ENCODE measurements at regions not wholly inside any gene's neighbourhood (a gene's known extent, or its start where the extent isn't known, plus 50 kb on each side); places are given as distances from the start of the nearest gene placed in this dataset.

- WGBS, 3 donors: 85 to 94% (median 85%) methylated on average over 4 of the region's 4 CpGs
- TF ChIP-seq, protein P1, sequence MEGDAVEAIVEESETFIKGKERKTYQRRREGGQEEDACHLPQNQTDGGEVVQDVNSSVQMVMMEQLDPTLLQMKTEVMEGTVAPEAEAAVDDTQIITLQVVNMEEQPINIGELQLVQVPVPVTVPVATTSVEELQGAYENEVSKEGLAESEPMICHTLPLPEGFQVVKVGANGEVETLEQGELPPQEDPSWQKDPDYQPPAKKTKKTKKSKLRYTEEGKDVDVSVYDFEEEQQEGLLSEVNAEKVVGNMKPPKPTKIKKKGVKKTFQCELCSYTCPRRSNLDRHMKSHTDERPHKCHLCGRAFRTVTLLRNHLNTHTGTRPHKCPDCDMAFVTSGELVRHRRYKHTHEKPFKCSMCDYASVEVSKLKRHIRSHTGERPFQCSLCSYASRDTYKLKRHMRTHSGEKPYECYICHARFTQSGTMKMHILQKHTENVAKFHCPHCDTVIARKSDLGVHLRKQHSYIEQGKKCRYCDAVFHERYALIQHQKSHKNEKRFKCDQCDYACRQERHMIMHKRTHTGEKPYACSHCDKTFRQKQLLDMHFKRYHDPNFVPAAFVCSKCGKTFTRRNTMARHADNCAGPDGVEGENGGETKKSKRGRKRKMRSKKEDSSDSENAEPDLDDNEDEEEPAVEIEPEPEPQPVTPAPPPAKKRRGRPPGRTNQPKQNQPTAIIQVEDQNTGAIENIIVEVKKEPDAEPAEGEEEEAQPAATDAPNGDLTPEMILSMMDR (IDR thresholded peaks at IDR 0.05): no peak
- Histone ChIP-seq H3K27ac (no peak overlapping the region), H3K36me3 (ENCODE audit: insufficient read depth in 1 of 2, low read depth in 1 of 2) (no peaks in the 10 kb centered on the region), H3K9me3 (no peaks in the 10 kb centered on the region), H3K4me3 (no peak overlapping the region), H3K4me1 (no peaks in the 10 kb centered on the region), H3K27me3 (ENCODE audit: insufficient read depth in 3 of 3, low read length in 2 of 3) (no peaks in the 10 kb centered on the region)
- intact Hi-C loops (cut with DNase I): no loop called here
- DNase-seq: no peak
- ATAC-seq: no peak
Observed at GRCh38 chr2:145731467-145731866, 1211.5 kb upstream of the ZEB2 start.

DNA sequence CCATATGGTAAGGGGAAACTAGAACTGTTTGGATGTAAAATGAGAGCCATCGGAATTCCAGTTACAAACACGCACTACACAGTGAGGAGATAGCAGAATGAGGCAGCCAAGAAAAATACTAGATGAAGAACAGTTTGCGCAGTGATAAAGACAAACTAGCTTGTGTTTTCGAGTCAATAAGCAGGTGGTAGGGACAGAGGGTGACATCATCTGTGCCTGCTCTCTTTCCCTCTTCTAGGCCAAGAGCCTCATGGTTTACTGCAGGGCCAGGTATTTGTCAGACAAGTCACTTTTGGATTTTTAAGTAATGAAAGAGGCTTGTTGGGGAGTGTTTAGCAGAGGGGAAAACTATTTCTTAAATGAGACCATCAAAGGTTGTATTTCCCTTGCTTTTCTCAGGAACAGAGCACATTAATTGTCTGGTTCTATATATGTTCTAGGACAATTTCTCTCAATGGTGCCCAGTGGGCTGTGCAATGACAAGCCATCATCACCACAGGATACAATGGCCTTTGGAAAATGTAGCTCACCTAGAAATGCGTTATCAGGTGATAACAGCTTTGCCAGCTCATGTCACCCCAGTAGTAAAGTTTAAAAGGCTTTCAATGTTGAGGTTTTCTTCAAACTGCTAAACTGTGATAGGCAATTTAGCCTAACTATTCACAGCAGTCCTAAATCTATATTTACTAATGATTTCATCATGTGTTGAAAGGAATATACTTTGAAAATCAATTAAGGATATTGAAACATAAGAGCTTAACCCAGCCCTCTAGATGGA is 1210.3 kb upstream of the ZEB2 start:
- 83 to 89% (median 89%) methylated on average over 5 of the region's 5 CpGs for WGBS, 3 donors
- Histone ChIP-seq H3K36me3 (ENCODE audit: insufficient read depth in 1 of 2, low read depth in 1 of 2) (no peaks in the 10 kb centered on the region), H3K27ac (no peak overlapping the region), H3K4me3 (no peak overlapping the region), H3K9me3 (no peaks in the 10 kb centered on the region), H3K4me1 (no peaks in the 10 kb centered on the region), H3K27me3 (ENCODE audit: insufficient read depth in 3 of 3, low read length in 2 of 3) (no peaks in the 10 kb centered on the region)
- no peak for ATAC-seq
- TF ChIP-seq, protein P1 (IDR thresholded peaks at IDR 0.05): no peak
- intact Hi-C loops (cut with DNase I): no loop called here
- no peak for DNase-seq

DNA sequence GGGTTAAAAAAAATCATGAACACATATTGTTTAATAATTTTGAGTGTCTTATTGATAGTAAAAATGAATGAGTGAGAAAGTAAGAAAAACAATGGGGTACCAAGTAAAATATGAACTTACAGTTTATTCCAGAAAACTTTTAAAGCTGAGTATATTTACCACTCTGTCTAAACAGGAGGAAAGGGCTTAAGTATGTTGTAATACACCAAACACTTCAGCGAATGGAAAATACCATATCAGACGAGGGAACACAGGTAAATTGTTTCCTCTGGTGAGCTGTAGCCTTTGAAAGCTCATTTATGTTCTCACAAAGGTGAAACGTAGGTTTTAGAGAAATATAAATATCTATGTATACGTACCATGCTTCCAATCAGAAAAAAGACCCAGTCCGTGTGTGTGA is 1209.6 kb upstream of the ZEB2 start:
- TF ChIP-seq, protein P1 (IDR thresholded peaks at IDR 0.05): no peak
- no peak for DNase-seq
- no peaks in the 10 kb centered on the region for H3K36me3 ChIP-seq (ENCODE audit: insufficient read depth in 1 of 2, low read depth in 1 of 2)
- intact Hi-C loops (cut with DNase I): no loop called here
- ATAC-seq: no peak
- H3K4me1 ChIP-seq: no peaks in the 10 kb centered on the region
- no peak overlapping the region for H3K4me3 ChIP-seq
- no peak overlapping the region for H3K27ac ChIP-seq
- no peaks in the 10 kb centered on the region for H3K27me3 ChIP-seq (ENCODE audit: insufficient read depth in 3 of 3, low read length in 2 of 3)
- H3K9me3 ChIP-seq: no peaks in the 10 kb centered on the region
- 85 to 87% (median 86%) methylated on average over 5 of the region's 5 CpGs for WGBS, 3 donors

- intact Hi-C loops (cut with DNase I): no loop called here
- DNase-seq (no peak), ATAC-seq (no peak)
- H3K4me1 ChIP-seq: no peaks in the 10 kb centered on the region
- TF ChIP-seq, protein P1 (IDR thresholded peaks at IDR 0.05): no peak
- no peak overlapping the region for H3K4me3 ChIP-seq
- no peak overlapping the region for H3K27ac ChIP-seq
- H3K9me3 ChIP-seq: no peaks in the 10 kb centered on the region
- H3K27me3 ChIP-seq (ENCODE audit: insufficient read depth in 3 of 3, low read length in 2 of 3): no peaks in the 10 kb centered on the region
- 61 to 70% (median 63%) methylated on average over 1 of the region's 1 CpG for WGBS, 3 donors
- no peaks in the 10 kb centered on the region for H3K36me3 ChIP-seq (ENCODE audit: insufficient read depth in 1 of 2, low read depth in 1 of 2)
Observed at GRCh38 chr2:145728511-145728910, 1208.6 kb upstream of the ZEB2 start.

DNA sequence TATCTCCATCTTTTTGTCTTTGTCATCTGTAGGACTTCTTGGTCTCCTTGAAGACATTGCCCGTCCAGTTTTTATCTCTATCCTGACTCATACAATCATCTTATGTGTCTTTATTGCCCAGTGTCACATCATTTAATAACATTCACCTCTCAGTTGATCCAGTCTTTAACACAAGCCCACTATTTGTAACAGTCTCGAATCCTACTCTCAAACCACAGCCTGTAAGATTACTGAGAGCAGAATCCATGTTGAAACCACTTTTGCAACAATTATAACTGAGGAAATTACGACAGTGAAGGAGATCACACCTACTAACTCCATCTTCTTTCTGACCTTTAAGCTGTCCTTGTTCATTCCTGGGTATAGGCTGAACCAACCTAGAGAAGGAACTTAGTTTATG is 1206.0 kb upstream of the ZEB2 start:
- no peaks in the 10 kb centered on the region for H3K4me1 ChIP-seq
- intact Hi-C loops (cut with DNase I): no loop called here
- ATAC-seq (no peak), DNase-seq (no peak)
- no peaks in the 10 kb centered on the region for H3K36me3 ChIP-seq (ENCODE audit: insufficient read depth in 1 of 2, low read depth in 1 of 2)
- WGBS, 3 donors: 90 to 93% (median 91%) methylated on average over 3 of the region's 3 CpGs
- H3K27ac ChIP-seq: no peak overlapping the region
- H3K9me3 ChIP-seq: no peaks in the 10 kb centered on the region
- no peaks in the 10 kb centered on the region for H3K27me3 ChIP-seq (ENCODE audit: insufficient read depth in 3 of 3, low read length in 2 of 3)
- H3K4me3 ChIP-seq: no peak overlapping the region
- TF ChIP-seq, protein P1 (IDR thresholded peaks at IDR 0.05): no peak

All from psoas muscle (tissue), 7 donors.